GM12878 (cell line): ENCODE measurements at regions not wholly inside any gene's neighbourhood (a gene's known extent, or its start where the extent isn't known, plus 50 kb on each side); places are given as distances from the start of the nearest gene placed in this dataset.

Experiments used
- ATAC-seq: fragments of 200-7000 bp; cut with Tn5 transposase; 3 replicates; pipeline ENCODE4 v1.9.1; 2020; ENCODE audit warnings: mild to moderate bottlenecking, moderate library complexity
- BruUV-seq: library from RNA; stranded (reverse); fragments of 400-500 nt; replicated peaks from 2 replicates; lab custom pipeline; 2021; lab: Mats Ljungman, UMichigan
- CTCF ChIA-PET: fragments of 300-600 bp; sonication (Branson Sonifier 250); formaldehyde crosslinking; extraction: SDS; loops from one replicate; lab custom pipeline; 2021; ENCODE audit warnings: inconsistent platforms; lab: Yijun Ruan, JAX
- POLR2A ChIA-PET: fragments of 350-600 bp; formaldehyde crosslinking; extraction: SDS; loops from one replicate; lab custom pipeline; 2021; ENCODE audit warnings: inconsistent platforms; lab: Charles Lee
- RAD21 ChIA-PET: fragments of 300-600 bp; sonication (Branson Sonifier 250); formaldehyde crosslinking; loops from one replicate; lab custom pipeline; 2023; ENCODE audit warnings: antibody characterized with exemption; ENCODE audit not compliant: unreplicated experiment; lab: Charles Lee
- SMC1A ChIA-PET: fragments of 300-600 bp; sonication (Branson Sonifier 250); formaldehyde crosslinking; loops from one replicate; lab custom pipeline; 2023; ENCODE audit not compliant: unreplicated experiment, uncharacterized antibody; lab: Charles Lee
- DNase-seq: peaks from one replicate; pipeline ENCODE4 v3.0.0-alpha.2; 2011; ENCODE audit warnings: low read depth, low spot score
- FAIRE-seq: peaks from 3 replicates; lab custom pipeline; 2011; peaks lifted over from hg19 to GRCh38; lab: Jason Lieb, UNC
- H2AFZ ChIP-seq: 2 replicates; pipeline ENCODE4 v1.6.0; 2011; ENCODE audit warnings: low read depth, low read length, control low read depth; ENCODE audit not compliant: control insufficient read depth
- H3K27ac ChIP-seq: 2 replicates; pipeline ENCODE4 v1.5.1; 2011; ENCODE audit warnings: control low read depth; ENCODE audit not compliant: control insufficient read depth, insufficient read depth
- H3K27me3 ChIP-seq, 2 experiments: replicated peaks in 1 of 2; 2 replicates each; pipeline versions ENCODE4 v1.6.0 to v1.6.1; 2011; ENCODE audit warnings: low read length in 1 of 2; ENCODE audit not compliant: control insufficient read depth in 2 of 2, insufficient read depth in 2 of 2
- H3K36me3 ChIP-seq, 2 experiments: 2 replicates each; pipeline ENCODE4 v1.5.1; 2011; ENCODE audit warnings: low read length in 1 of 2; ENCODE audit not compliant: control insufficient read depth in 2 of 2, insufficient read depth in 2 of 2
- H3K4me1 ChIP-seq: 2 replicates; pipeline ENCODE4 v1.6.1; 2011; ENCODE audit warnings: mild to moderate bottlenecking, low read length, moderate library complexity, mixed read lengths; ENCODE audit not compliant: control insufficient read depth, insufficient read depth
- H3K4me2 ChIP-seq: 2 replicates; pipeline ENCODE4 v1.6.0; 2011; ENCODE audit warnings: control low read depth; ENCODE audit not compliant: control insufficient read depth, insufficient read depth
- H3K4me3 ChIP-seq: fragments of 200-600 bp; sonication (generic); 2 replicates; pipeline ENCODE4 v1.5.1; 2016
- H3K79me2 ChIP-seq: 2 replicates; pipeline ENCODE4 v1.6.0; 2011; ENCODE audit warnings: low read length; ENCODE audit not compliant: control insufficient read depth, insufficient read depth
- H3K9ac ChIP-seq: 2 replicates; pipeline ENCODE4 v1.8.0; 2011; ENCODE audit warnings: low read length, control low read depth, mixed read lengths; ENCODE audit not compliant: control insufficient read depth, insufficient read depth
- H3K9me3 ChIP-seq: replicated peaks from 3 replicates; pipeline ENCODE4 v1.5.1; 2011; ENCODE audit warnings: mild to moderate bottlenecking, low read length; ENCODE audit not compliant: control insufficient read depth, insufficient read depth
- H4K20me1 ChIP-seq: 2 replicates; pipeline ENCODE4 v1.6.0; 2011; ENCODE audit not compliant: control insufficient read depth, insufficient read depth
- CBX3 ChIP-seq: fragments of 200-600 bp; sonication (generic); IDR thresholded peaks from 2 replicates; pipeline ENCODE4 v1.6.1; 2016; ENCODE audit warnings: low read depth, borderline replicate concordance
- CBX5 ChIP-seq: sonication (generic); IDR thresholded peaks from 2 replicates; pipeline ENCODE4 v1.6.1; 2016; ENCODE audit warnings: low read depth, moderate library complexity, mild to moderate bottlenecking, inconsistent platforms
- CTCF ChIP-seq, 3 experiments: IDR thresholded peaks in 2 of 3; conservative IDR thresholded peaks in 1 of 3; 2 replicates each; pipeline ENCODE4 v1.5.1; 2011; ENCODE audit warnings: low read depth in 3 of 3, low read length in 3 of 3, mild to moderate bottlenecking in 3 of 3, control low read depth in 2 of 3, moderate library complexity in 2 of 3, inconsistent platforms in 1 of 3, mixed read lengths in 1 of 3; ENCODE audit not compliant: control insufficient read depth in 2 of 3, insufficient read depth in 1 of 3; ENCODE audit errors: extremely low read depth in 1 of 3
- MAX ChIP-seq: IDR thresholded peaks from 2 replicates; pipeline ENCODE4 v1.6.1; 2012; ENCODE audit warnings: low read depth, low read length, improper control_type of control experiment
- MLLT1 ChIP-seq: fragments of 450-650 bp; IDR thresholded peaks from 2 replicates; pipeline ENCODE4 v1.6.1; 2016; ENCODE audit warnings: mild to moderate bottlenecking
- NBN ChIP-seq: fragments of 450-650 bp; IDR thresholded peaks from 2 replicates; pipeline ENCODE4 v1.6.1; 2016
- PAX5 ChIP-seq: IDR thresholded peaks from 2 replicates; pipeline ENCODE4 v1.6.1; 2011; ENCODE audit warnings: low read depth, low read length, borderline replicate concordance
- PKNOX1 ChIP-seq: fragments of 450-650 bp; IDR thresholded peaks from 2 replicates; pipeline ENCODE4 v1.6.1; 2016; ENCODE audit warnings: mild to moderate bottlenecking
- PRDM15 ChIP-seq: fragments of 450-650 bp; formaldehyde crosslinking; IDR thresholded peaks from 2 replicates; pipeline ENCODE4 v1.4.0; 2020; ENCODE audit warnings: mild to moderate bottlenecking, moderate library complexity
- SKIL ChIP-seq: fragments of 450-650 bp; IDR thresholded peaks from 2 replicates; pipeline ENCODE4 v1.6.1; 2017; ENCODE audit warnings: mild to moderate bottlenecking, low read depth, inconsistent platforms; ENCODE audit not compliant: poor library complexity, severe bottlenecking
- SMC3 ChIP-seq: IDR thresholded peaks from 2 replicates; pipeline ENCODE4 v1.6.1; 2011; ENCODE audit warnings: low read length, improper control_type of control experiment, borderline replicate concordance
- in situ Hi-C: fragments of 300-500 bp; cut with MboI; formaldehyde crosslinking; loops from 9 replicates; pipeline ENCODE4 v1.14.3; 2018; ENCODE audit warnings: mixed read lengths
- intact Hi-C: fragments of 100-400 bp; cut with micrococcal nuclease; formaldehyde crosslinking; loops from one replicate; pipeline ENCODE4 v1.14.2; 2022; ENCODE audit not compliant: unreplicated experiment

GRCh38 chr10:62699148-62699547 lies 105.4 kb upstream of the ADO start:
- no TSS peak for BruUV-seq
- no peaks in the 10 kb centered on the region for H3K79me2 ChIP-seq
- H3K4me2 ChIP-seq = no peak overlapping the region
- H3K27ac ChIP-seq = no peak overlapping the region
- FAIRE-seq (no peak), ATAC-seq (no peak), DNase-seq (no peak)
- H3K4me1 ChIP-seq = no peaks in the 10 kb centered on the region
- no peaks in the 10 kb centered on the region for H4K20me1 ChIP-seq
- POLR2A ChIA-PET = no interaction called here
- CTCF ChIA-PET = interaction anchor here (1.0 kb wide), 1 partner anchor 98 kb away, joined by 3 read pairs; no protein-coding TSS in a partner anchor
- peaks cover 11% of the 10 kb centered on the region for H3K9me3 ChIP-seq
- in situ Hi-C loops = no loop called here
- SMC1A ChIA-PET = interaction anchor here (1.7 kb wide), 1 partner anchor 10 kb away, joined by 4 read pairs; no protein-coding TSS in a partner anchor
- no peaks in the 10 kb centered on the region for H3K27me3 ChIP-seq
- no peak overlapping the region for H3K9ac ChIP-seq
- no peak overlapping the region for H3K4me3 ChIP-seq
- intact Hi-C loops = no loop called here
- H3K36me3 ChIP-seq = no peaks in the 10 kb centered on the region
- RAD21 ChIA-PET = no interaction called here
- no peak overlapping the region for H2AFZ ChIP-seq
- TF ChIP-seq CTCF (IDR thresholded peaks at IDR 0.05 in 2 of 3, conservative IDR thresholded peaks at IDR 0.05 in 1 of 3; ENCODE audit: control insufficient read depth in 2 of 3, extremely low read depth in 1 of 3, insufficient read depth in 1 of 3, low read depth in 3 of 3, low read length in 3 of 3) (no peak), SKIL (peak; percentile 54), MAX (no peak), PAX5 (no peak), CBX5 (peak; percentile 100), MLLT1 (0 out of 2 replicates have a peak, but pooled peaks have one; percentile 26), SMC3 (peak; percentile 2; the same call in 1 of the 2 replicates), PKNOX1 (peak; percentile 21; the same call in 1 of the 2 replicates), CBX3 (0 out of 2 replicates have a peak, but pooled peaks have one; percentile 82), PRDM15 (CRISPR knock-in tag) (no peak), NBN (peak; percentile 56; the same call in 1 of the 2 replicates)
